ENCODE measurements at regions not wholly inside any gene's neighbourhood (a gene's known extent, or its start where the extent isn't known, plus 50 kb on each side); places are given as distances from the start of the nearest gene placed in this dataset.

DNA sequence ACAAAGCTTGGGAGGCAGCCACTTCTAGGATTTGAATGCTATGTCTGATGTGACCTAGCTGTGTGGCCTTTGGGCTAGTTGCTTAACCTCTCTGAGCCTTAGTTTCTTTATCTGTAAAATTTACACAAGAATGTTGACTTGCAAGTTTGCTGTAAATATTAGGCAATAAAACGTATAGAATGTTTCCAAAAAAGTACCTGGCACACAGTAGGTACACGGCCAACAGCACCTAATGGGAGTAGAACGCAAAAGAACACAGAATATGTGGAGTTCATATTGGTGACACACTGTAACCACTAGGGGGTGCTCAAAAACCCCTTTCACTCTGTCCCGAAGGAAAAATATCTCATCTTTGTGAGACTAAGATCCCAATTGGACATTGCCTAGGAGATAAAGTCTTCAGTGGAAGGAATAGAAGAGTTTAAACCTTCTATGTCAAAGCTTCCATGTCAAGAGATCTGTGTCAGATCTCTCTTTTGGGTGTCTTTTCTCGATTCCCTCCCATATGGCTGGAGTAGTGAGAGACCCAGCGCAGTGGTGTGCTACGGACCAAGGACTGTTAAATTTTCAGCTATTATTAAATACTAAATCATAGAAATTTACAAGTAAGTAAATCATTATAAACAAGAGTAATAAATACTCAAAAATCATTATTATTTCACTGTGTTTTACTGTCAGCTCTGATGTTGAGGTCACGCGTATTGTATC is 145.4 kb upstream of the RAD23B start:
- DNase-seq (ENCODE audit: low spot score), result no peak
- H3K27ac ChIP-seq, result no peak overlapping the region

DNA sequence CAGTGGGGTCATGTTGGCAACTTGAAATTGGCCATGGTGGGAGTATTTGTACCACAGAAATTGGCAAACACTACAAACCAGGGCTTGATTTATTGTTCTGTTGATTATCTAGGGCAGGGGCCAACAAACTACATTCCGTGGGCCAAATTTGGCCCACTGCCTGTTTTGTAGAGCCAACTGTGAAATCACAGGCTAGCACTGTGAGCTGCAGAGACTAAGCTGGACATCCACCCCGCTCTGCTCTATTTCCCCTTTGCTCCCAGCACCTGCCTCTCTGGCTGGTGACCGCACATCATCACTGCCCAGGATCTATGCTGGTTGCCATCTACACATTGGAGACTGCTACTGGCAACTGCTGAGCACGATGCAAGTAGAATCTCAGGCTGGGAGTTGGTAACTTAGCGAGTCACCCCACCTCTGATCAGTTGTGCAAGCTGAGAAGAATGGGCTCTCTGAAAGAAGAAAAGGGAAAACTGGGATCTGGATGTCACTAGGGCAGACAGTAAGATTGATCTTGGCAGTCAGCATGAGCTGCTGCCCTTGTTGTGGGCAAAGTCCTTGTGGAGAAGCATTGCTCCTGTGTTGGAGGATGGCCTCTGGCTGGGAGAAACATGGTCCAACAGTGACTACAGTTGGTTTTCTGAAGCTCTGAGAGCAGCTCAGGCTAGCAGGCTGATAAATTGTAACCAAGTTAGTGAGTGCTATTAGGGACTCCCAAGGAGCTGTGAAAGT is 144.7 kb upstream of the RAD23B start:
- TF ChIP-seq, protein P1, sequence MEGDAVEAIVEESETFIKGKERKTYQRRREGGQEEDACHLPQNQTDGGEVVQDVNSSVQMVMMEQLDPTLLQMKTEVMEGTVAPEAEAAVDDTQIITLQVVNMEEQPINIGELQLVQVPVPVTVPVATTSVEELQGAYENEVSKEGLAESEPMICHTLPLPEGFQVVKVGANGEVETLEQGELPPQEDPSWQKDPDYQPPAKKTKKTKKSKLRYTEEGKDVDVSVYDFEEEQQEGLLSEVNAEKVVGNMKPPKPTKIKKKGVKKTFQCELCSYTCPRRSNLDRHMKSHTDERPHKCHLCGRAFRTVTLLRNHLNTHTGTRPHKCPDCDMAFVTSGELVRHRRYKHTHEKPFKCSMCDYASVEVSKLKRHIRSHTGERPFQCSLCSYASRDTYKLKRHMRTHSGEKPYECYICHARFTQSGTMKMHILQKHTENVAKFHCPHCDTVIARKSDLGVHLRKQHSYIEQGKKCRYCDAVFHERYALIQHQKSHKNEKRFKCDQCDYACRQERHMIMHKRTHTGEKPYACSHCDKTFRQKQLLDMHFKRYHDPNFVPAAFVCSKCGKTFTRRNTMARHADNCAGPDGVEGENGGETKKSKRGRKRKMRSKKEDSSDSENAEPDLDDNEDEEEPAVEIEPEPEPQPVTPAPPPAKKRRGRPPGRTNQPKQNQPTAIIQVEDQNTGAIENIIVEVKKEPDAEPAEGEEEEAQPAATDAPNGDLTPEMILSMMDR (IDR thresholded peaks at IDR 0.05), result no peak
- DNase-seq (ENCODE audit: low spot score), result no peak

More for the DNA sequence above, 145.4 kb upstream of the RAD23B start:
- H3K4me3 ChIP-seq, result no peak overlapping the region
- TF ChIP-seq, protein P1 (IDR thresholded peaks at IDR 0.05), result peak; percentile 22

DNA sequence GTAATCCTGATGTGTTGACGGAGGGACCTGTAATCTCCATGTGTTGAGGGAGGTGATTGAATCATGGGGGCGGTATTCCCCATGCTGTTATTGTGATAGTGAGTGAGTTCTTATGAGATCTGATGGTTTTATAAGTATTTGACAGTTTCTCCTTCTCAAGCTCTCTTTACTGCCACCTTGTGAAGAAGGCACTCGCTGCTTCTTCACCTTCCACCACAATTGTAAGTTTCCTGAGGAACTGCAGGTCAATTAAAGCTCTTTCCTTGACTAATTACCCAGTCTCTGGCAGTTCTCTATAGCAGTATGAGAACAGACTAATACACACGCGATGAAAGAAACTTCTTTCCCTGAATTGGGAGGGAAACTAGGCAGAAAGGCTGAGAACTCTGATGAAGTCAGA is 141.1 kb upstream of the RAD23B start:
- no peak for DNase-seq (ENCODE audit: low spot score)
- no peak overlapping the region for H3K4me3 ChIP-seq
- TF ChIP-seq, protein P1 (IDR thresholded peaks at IDR 0.05), result no peak
- H3K27ac ChIP-seq, result peak overlapping the region; percentile 49 to 54

More for the DNA sequence above, 144.7 kb upstream of the RAD23B start:
- Histone ChIP-seq H3K4me3 (no peak overlapping the region), H3K27ac (no peak overlapping the region)

- TF ChIP-seq, protein P1 (IDR thresholded peaks at IDR 0.05), result no peak
- Histone ChIP-seq H3K4me3 (no peak overlapping the region), H3K27ac (peak overlapping the region; percentile 49 to 54)
- no peak for DNase-seq (ENCODE audit: low spot score)
These were observed 140.6 kb upstream of the RAD23B start for GRCh38 chr9:107142430-107142829.

GRCh38 chr9:107142896-107143603 is 140.0 kb upstream of the RAD23B start:
- Histone ChIP-seq H3K4me3 (no peak overlapping the region), H3K27ac (peak overlapping the region; percentile 49 to 54)
- DNase-seq (ENCODE audit: low spot score), result no peak
- TF ChIP-seq, protein P1 (IDR thresholded peaks at IDR 0.05), result no peak

DNA sequence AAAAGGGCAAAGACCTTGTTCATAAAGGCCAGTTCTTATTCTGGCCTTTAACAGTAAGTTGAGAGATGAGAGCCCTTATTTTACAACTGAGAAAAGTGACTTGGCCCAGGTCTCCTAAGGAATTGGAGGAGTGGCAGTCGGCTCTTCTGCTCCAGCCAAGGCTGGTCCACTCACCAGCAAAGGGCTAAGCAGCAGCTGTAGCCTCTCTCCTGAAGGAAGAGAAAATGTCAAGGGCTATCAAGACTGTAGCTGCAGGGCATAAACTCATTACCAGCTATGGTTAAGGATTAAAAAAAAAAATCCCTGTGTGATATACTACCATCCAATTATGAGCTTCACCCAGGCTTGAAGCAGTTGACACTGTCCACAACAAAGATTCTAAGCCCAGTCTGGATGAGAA is 138.6 kb upstream of the RAD23B start:
- DNase-seq (ENCODE audit: low spot score), result no peak
- Histone ChIP-seq H3K27ac (no peak overlapping the region), H3K4me3 (no peak overlapping the region)
- TF ChIP-seq, protein P1 (IDR thresholded peaks at IDR 0.05), result no peak

All from coronary artery (tissue), 2 donors.